HG02852 (cell line): ENCODE measurements at regions not wholly inside any gene's neighbourhood (a gene's known extent, or its start where the extent isn't known, plus 50 kb on each side); places are given as distances from the start of the nearest gene placed in this dataset.

Experiments
- ATAC-seq: cut with Tn5 transposase; IDR thresholded peaks from one replicate; pipeline ENCODE4 v1.9.1; 2021; ENCODE audit warnings: mild to moderate bottlenecking, moderate library complexity; ENCODE audit not compliant: unreplicated experiment

GRCh38 chr5:98627121-98627520, 146.3 kb upstream of the RGMB start:
- peak; percentile 55 for ATAC-seq

DNA sequence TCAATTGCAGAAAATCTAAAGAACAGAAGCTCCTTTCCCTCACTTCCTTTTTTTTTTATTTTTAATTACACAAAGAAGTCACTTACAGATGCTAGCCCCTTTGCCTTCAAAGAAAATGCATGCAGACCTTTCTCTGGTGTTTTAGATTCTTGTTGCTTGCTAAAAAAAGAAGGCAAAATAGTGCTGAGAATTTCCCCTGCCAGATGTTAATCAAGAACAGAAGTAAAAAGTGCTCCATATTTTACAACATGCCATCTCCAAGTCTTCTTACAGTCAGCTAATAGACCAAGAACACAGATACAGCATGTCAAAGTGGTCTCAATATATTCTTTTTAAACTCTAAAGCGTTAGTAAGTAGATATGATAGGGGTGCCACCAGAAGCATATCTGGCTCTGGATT, 142.8 kb upstream of the RGMB start:
- ATAC-seq = no peak

DNA sequence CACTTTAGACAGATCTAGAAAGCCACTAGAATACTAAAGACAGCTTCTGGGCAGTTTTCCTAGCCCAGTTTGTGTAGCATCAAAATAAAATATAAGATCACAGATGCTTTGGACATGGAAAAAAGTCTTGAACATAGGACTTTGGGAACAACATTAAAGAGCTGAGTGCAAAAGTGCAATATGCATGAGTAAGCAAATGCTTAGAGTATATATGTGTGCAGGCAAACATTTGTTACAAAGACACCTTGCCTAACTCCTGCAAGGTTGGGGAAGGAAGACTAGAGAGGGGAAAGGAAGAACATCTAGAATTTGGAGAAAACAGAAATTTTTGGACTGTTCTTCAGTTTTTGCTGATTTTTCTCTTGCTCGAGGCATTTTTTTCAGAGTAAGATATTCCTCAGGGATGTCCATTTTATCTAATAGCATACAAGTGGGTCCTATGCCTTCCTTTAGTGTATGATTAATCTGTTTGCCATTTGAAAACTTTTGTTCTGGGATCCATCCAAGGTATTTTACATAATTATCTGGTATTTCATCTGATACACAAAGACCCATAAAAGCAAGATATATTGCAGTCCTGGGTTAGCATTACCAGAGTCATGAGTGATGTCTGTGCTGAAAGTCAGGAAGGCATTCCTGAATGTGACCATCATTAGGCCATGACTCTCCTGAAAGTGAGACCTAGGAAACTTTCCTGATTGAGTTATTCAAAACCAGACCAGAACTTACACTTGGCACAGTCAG, 142.0 kb upstream of the RGMB start:
- ATAC-seq = no peak

DNA sequence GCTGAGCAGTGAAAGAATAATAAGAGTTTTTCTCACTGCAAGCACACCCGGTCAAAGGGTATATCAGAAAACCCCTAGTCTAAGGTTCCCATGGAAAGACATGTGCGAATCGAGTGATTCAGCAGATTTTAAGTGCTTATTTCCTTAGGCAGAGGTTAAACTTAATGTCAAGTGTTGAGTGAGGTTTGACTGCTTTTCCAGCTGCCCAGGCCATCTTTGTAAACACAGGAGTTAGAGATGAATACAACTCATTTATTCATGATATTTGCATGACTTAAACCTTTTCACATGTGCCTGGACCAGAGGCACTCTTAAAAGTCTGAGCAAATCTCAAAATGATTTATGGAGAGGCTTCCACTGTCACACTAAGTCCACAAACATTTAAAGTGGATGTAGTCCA, 137.8 kb upstream of the RGMB start:
- no peak for ATAC-seq

GRCh38 chr5:98637116-98637515, 136.3 kb upstream of the RGMB start:
- no peak for ATAC-seq

- ATAC-seq = no peak
Observed at GRCh38 chr5:98637557-98637956, 135.9 kb upstream of the RGMB start.

DNA sequence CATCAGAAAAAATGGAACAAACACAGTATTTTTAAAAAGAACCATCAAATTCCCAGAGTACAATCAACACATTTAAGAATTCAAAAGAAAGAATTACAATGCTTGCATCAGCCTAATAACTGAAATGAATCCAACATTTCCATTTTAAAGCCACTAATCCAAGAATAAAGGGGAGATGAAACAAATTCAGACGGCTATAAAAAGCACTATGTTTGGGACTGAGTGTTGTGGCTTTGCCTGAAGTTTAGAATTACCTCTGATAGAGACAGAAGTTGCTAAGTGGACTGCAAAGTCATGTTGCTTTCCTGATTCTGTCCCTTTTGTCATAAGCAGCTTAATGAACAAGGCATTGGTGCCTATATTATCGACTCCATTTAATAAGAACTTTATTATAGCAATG, 135.4 kb upstream of the RGMB start:
- ATAC-seq = no peak

- ATAC-seq = no peak
Observed at GRCh38 chr5:98638701-98639100, 134.8 kb upstream of the RGMB start.

GRCh38 chr5:98639274-98639673, 134.2 kb upstream of the RGMB start:
- no peak for ATAC-seq

DNA sequence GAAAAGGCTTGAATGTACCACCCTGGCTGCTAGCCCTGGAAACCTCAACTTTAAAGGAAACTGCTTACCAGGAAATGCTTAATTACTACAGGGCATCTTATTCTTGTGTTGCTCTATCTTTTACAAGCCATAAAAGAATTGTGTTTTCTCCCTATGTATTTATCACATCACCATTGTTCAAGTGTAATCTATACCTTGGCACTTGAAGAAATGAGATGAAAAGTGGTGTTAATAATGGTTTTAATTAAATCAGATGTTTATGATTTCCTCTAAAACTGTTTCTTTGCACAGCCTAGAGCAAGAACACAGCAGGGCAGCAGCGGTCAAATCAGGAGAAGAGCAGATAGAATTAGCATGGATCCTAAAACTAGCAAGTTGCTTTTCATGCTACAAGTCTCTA, 131.8 kb upstream of the RGMB start:
- ATAC-seq = no peak

DNA sequence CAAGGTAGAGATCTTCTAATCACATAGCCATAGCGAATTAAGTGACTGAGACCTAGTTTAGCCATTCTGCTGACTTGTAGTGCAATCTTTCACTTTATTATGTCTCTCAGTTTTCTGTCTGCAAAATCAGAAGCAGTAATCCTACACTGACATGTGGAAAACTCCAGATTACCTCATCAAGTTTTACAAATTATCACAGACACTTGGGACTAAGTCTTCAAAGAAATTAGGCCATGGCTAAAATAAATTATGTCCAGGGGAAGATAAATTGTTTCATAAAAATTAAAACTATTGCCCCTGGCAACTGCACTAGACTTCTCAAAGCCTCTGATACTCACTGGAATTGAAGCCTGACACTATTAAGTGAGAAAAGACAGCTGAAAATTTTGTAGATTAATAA, 129.9 kb upstream of the RGMB start:
- no peak for ATAC-seq

DNA sequence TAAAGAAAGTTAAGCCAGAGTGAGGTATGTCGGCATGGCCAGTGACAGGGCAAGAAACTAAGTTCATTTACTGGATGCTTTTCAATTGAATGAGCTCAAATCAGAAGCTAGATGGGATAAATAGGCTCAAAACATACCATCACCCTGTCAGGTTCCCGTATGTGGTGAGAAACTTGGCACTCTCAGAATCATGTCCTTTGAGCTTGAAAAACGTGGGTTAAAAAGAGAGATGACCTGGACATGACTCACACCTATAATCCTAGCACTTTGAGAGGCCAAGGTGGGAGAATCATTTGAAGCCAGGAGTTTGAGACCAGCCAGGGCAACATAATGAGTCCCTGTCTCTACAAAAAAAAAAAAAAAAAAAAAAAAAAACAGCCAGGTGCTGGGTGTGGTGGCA, 121.7 kb upstream of the RGMB start:
- ATAC-seq = no peak

- ATAC-seq = no peak
Observed at GRCh38 chr5:98656125-98656795, 117.2 kb upstream of the RGMB start.

DNA sequence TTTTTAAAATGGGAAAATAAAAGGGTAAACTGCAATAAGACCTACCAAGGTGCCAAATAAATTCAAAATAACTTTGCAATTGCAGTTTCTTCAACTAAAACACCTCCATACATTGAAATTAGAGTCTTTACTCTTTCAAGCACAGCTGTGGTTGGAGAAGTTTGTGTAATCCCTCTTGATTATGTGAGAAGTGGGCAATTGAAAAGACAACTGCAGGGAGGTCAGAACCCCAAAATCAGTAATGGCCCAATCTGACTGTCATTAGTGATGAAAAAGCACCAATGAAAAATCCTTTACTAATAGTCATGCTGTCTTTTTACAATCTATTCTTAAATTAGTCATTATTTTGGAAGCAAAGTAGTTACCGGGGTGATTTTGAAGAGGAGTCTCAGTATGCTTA, 116.7 kb upstream of the RGMB start:
- no peak for ATAC-seq

DNA sequence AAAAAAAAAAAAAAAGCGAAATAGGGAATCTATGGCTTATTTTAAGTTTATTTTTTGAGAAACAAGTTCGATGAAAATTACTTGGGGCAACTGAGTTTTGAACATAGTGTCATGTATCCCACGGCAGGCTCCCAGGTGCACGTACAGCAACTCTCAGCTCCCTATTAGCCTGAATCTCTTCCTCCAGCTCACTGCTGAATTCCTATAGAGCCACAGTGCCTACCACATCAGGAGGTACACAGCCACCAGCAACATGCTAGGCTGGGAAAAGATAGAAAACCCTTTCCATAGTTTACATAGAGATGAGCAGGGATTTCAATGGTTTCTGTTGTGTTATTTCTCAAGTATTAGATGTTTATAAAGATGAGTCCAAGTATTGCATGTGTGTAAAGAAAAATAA, 115.9 kb upstream of the RGMB start:
- ATAC-seq = no peak

- ATAC-seq = no peak
Observed at GRCh38 chr5:98663521-98663920, 109.9 kb upstream of the RGMB start.

- ATAC-seq = no peak
Observed at GRCh38 chr5:98664736-98665135, 108.7 kb upstream of the RGMB start.

DNA sequence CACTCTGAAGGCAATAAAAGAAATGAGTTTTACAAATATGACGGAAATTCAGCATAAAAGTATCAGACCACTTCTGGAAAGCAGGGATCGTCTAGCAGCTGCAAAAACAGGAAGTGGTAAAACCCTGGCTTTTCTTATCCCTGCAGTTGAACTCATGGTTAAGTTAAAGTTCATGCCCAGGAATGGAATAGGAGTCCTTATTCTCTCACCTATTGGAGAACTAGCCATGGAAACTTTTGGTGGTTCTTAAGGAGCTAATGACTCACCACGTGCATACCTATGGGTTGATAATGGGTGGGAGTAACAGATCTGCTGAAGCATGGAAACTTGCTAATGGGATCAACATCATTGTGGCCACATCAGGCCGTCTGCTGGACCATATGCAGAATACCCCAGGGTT, 93.5 kb upstream of the RGMB start:
- ATAC-seq = no peak

- ATAC-seq = no peak
Observed at GRCh38 chr5:98690002-98690401, 83.5 kb upstream of the RGMB start.

GRCh38 chr5:98694902-98695301, 78.6 kb upstream of the RGMB start:
- ATAC-seq = no peak

DNA sequence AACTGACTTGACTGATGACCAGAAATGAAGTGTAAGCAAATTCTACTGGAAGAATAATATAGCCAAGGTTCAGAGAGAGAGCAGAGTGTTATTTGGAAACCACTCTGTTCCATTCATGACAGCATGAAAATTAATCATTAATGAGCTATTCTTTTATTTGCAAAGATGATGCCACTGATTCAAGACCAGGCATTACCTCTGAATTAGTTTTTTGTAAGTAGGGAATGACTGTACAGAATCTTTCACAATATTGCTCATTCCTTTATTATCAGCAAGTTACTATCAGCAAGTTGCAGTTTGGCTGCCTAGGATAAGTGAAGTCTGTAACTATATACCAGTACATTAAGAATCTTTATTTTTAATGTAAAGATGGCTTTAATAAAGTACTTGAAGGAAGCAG, 75.1 kb upstream of the RGMB start:
- ATAC-seq = no peak

DNA sequence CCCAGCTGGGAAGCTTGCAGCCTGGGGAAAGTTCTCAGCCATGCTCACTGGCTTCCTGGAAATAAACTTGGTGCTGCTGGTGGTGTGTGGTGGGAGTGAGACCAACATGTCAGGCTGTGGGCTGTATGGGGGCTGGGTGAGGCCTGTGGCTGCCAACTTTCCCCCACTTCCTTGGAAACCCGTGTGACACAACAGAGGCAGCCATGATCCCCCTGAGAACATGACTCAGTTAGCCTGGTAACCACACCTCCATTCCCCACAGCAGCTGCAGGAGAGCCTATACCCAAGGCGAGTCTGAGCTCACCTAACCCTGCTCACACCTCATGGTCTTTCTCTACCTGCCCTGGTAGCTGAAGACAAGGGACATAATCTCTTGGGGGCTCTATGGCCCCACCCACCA, 72.7 kb upstream of the RGMB start:
- no peak for ATAC-seq

- no peak for ATAC-seq
Observed at GRCh38 chr5:98705841-98706240, 67.6 kb upstream of the RGMB start.
